Heart right ventricle (tissue), 16 donors: ENCODE measurements at regions not wholly inside any gene's neighbourhood (a gene's known extent, or its start where the extent isn't known, plus 50 kb on each side); places are given as distances from the start of the nearest gene placed in this dataset.

Source experiments
- ATAC-seq, 8 donors: fragments of 200-7000 bp; cut with Tn5 transposase; one replicate each; pipeline ENCODE4 v1.9.1; 2020; ENCODE audit warnings: mild to moderate bottlenecking in 8 of 8, moderate library complexity in 8 of 8, moderate number of reproducible peaks in 1 of 8
- DNase-seq, 2 donors: peaks; one replicate each; pipeline ENCODE4 v3.0.0-alpha.2; 2020
- H3K27ac ChIP-seq, 10 donors: fragments of 200-600 bp; sonication (generic) in 2 of 10; one replicate each; pipeline versions ENCODE4 v1.5.0 to v1.8.0; 2020 to 2022; ENCODE audit warnings: mild to moderate bottlenecking in 3 of 10
- H3K27me3 ChIP-seq, 7 donors: fragments of 200-600 bp; one replicate each; pipeline ENCODE4 v1.8.0; 2021 to 2022; ENCODE audit warnings: mild to moderate bottlenecking in 2 of 7
- H3K36me3 ChIP-seq, 9 donors: fragments of 200-600 bp; sonication (generic) in 1 of 9; one replicate each; pipeline versions ENCODE4 v1.5.0 to v1.8.0; 2020 to 2022; ENCODE audit warnings: mild to moderate bottlenecking in 2 of 9
- H3K4me1 ChIP-seq, 9 donors: fragments of 200-600 bp; sonication (generic) in 1 of 9; one replicate each; pipeline versions ENCODE4 v1.5.0 to v1.8.0; 2020 to 2022; ENCODE audit warnings: mild to moderate bottlenecking in 4 of 9
- H3K4me3 ChIP-seq, 10 donors: fragments of 200-600 bp; sonication (generic) in 2 of 10; one replicate each; pipeline versions ENCODE4 v1.5.0 to v1.8.0; 2020 to 2022; ENCODE audit warnings: mild to moderate bottlenecking in 7 of 10, moderate library complexity in 2 of 10
- H3K9me3 ChIP-seq, 11 donors: fragments of 200-600 bp in 10 of 11; sonication (generic) in 2 of 11; one replicate each; pipeline versions ENCODE4 v1.5.0 to v1.8.0; 2013 to 2022; ENCODE audit warnings: mild to moderate bottlenecking in 2 of 11, control low read depth in 1 of 11, moderate library complexity in 1 of 11
- WGBS, 2 donors: extraction: QIAGEN DNeasy Blood & Tissue Kit; methylation state at CpG; one replicate each; pipeline ENCODE4 v1.1.7; 2013; ENCODE audit warnings: inconsistent platforms in 1 of 2; 5-methylcytosine and 5-hydroxymethylcytosine counted together
- intact Hi-C, 10 donors: fragments of 100-400 bp; cut with DNase I; formaldehyde crosslinking; loops; one replicate each; pipeline versions ENCODE4 v1.11.1 to v1.14.2; 2022
- TF ChIP-seq, protein P1 (sequence below), 9 donors: fragments of 200-600 bp; sonication (generic) in 2 of 9; IDR thresholded peaks; one replicate each; pipeline versions ENCODE4 v1.5.0 to v1.8.0; 2021 to 2022; ENCODE audit warnings: antibody characterized with exemption in 9 of 9, mild to moderate bottlenecking in 5 of 9, moderate library complexity in 1 of 9
- donor health status: Arrhythmogenic right ventricular cardiomyopathy.
- donor health status: ischemic (EF 13 %, LVEDD 7.1; RV severe dilation, severe dysfunction).
- donor health status: healthy with polysubstance abuse.
- donor health status: DM: no; HTN: yes; CAD: no.
- donor health status: DM: no; HTN: no; CAD: no.
- donor health status: ischemic (EF 25% LVEDD 6.9; RV normal size, moderate dysfunction).
- donor health status: ischemic (EF 25% LVEDD 5.7; RV mildly dilated, moderate dysfunction).
- donor health status: healthy.
- donor health status: DM: yes; HTN: yes; CAD: no.
- donor health status: Ischemic cardiomyopathy.
- donor health status: ischemic (EF 35%, LVEDD 5.7; RV mildly dilated, moderate dysfunction).
- donor health status: nonischemic (EF 11% LVEDD 7.7; RV severe dilation, severe dysfunction).
- donor health status: DM: yes; HTN: yes; CAD: no.
- donor health status: PGD.
- donor health status: ischemic (EF 29% LVEDD 5.4; RV normal size, mild dysfunction).
- donor health status: nonischemic (EF 23%, LVEDD 6.1; RV moderate dilation, normal function).

DNA sequence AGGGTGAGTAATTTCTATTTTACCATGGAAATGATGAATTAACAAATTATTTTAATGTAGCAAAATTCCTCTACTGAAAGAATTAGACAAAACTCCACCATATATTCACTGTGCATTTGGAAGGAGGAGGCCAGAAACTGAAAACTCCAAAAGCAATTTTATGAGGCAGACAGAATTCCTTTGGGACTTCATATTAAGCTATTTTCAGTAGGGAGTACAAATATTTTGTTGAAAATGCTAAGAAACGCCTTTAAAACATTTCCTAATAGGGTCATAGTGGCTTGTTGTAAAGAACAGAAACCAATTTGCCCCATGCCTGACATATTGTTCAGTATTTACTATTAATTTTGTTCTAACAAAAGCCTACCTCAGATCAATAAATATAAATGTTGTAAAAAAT is 117.8 kb downstream of the TES start:
- peaks cover 0 to 9% (median 0%) of the 10 kb centered on the region in 11 donors for H3K9me3 ChIP-seq
- 63 to 68% methylated on average over 1 of the region's 1 CpG for WGBS, 2 donors
- DNase-seq (no peak), ATAC-seq (peak in 1 of 8 donors; percentile 43)
- H3K36me3 ChIP-seq: no peaks in the 10 kb centered on the region
- peak overlapping the region in 5 of 10 donors; percentile 6 to 52 (median 40) for H3K27ac ChIP-seq
- intact Hi-C loops: loop anchor here in 1 of 10 donors (5.0 kb wide), 1 partner anchor 56 kb away; no protein-coding TSS in a partner anchor
- no peak overlapping the region for H3K4me3 ChIP-seq
- no peaks in the 10 kb centered on the region for H3K27me3 ChIP-seq
- H3K4me1 ChIP-seq: peaks cover 0 to 50% (median 31%) of the 10 kb centered on the region in 9 donors
- TF ChIP-seq, protein P1, sequence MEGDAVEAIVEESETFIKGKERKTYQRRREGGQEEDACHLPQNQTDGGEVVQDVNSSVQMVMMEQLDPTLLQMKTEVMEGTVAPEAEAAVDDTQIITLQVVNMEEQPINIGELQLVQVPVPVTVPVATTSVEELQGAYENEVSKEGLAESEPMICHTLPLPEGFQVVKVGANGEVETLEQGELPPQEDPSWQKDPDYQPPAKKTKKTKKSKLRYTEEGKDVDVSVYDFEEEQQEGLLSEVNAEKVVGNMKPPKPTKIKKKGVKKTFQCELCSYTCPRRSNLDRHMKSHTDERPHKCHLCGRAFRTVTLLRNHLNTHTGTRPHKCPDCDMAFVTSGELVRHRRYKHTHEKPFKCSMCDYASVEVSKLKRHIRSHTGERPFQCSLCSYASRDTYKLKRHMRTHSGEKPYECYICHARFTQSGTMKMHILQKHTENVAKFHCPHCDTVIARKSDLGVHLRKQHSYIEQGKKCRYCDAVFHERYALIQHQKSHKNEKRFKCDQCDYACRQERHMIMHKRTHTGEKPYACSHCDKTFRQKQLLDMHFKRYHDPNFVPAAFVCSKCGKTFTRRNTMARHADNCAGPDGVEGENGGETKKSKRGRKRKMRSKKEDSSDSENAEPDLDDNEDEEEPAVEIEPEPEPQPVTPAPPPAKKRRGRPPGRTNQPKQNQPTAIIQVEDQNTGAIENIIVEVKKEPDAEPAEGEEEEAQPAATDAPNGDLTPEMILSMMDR (IDR thresholded peaks at IDR 0.05): no peak

- Histone ChIP-seq H3K36me3 (no peaks in the 10 kb centered on the region), H3K27ac (peak overlapping the region in 6 of 10 donors; percentile 4 to 52 (median 41)), H3K9me3 (peaks cover 0 to 9% (median 0%) of the 10 kb centered on the region in 11 donors), H3K4me3 (no peak overlapping the region), H3K27me3 (no peaks in the 10 kb centered on the region), H3K4me1 (peaks cover 0 to 42% (median 26%) of the 10 kb centered on the region in 9 donors)
- intact Hi-C loops: loop anchor here in 1 of 10 donors (5.0 kb wide), 1 partner anchor 58 kb away; no protein-coding TSS in a partner anchor
- ATAC-seq (peak in 6 of 8 donors; percentile 31 to 73 (median 64)), DNase-seq (no peak)
- TF ChIP-seq, protein P1 (IDR thresholded peaks at IDR 0.05): no peak
- WGBS, 2 donors: 43 to 65% methylated on average over 1 of the region's 1 CpG
Observed at GRCh38 chr7:116329686-116330503, 119.6 kb downstream of the TES start.

DNA sequence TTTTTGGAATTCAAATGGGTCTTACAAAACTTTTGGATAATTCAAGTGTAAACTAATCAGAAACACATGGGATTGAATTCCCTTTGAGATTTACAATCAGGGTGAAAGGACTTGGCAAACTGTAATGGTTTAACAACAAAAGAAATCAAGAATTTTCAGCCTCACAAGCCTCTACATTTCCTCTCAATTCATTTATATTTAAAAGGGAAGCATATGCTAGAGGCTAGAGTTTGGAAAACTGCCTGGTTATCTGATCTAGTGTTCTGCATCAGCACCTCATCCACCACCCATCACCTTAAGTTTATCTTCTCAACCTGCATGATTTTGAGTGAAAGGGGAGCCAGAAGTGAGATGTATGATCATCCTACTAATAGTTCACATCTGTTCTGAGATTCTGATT is 120.7 kb downstream of the TES start:
- Histone ChIP-seq H3K27me3 (no peaks in the 10 kb centered on the region), H3K9me3 (peaks cover 0 to 9% (median 0%) of the 10 kb centered on the region in 11 donors), H3K4me3 (no peak overlapping the region), H3K27ac (peak overlapping the region in 2 of 10 donors; percentile 40 to 48), H3K4me1 (peaks cover 0 to 42% (median 26%) of the 10 kb centered on the region in 9 donors), H3K36me3 (no peaks in the 10 kb centered on the region)
- DNase-seq: no peak
- no peak for ATAC-seq
- TF ChIP-seq, protein P1 (IDR thresholded peaks at IDR 0.05): no peak
- intact Hi-C loops: no loop called here

GRCh38 chr7:116332766-116333165 is 122.4 kb downstream of the TES start:
- Histone ChIP-seq H3K9me3 (peaks cover 0 to 9% (median 0%) of the 10 kb centered on the region in 11 donors), H3K27ac (no peak overlapping the region), H3K27me3 (no peaks in the 10 kb centered on the region), H3K4me1 (peaks cover 0 to 38% (median 26%) of the 10 kb centered on the region in 9 donors), H3K4me3 (no peak overlapping the region), H3K36me3 (no peaks in the 10 kb centered on the region)
- 80% methylated on average over 3 of the region's 3 CpGs for WGBS, 2 donors
- intact Hi-C loops: no loop called here
- TF ChIP-seq, protein P1 (IDR thresholded peaks at IDR 0.05): no peak
- DNase-seq (no peak), ATAC-seq (no peak)
